HEK293 (cell line): ENCODE measurements at regions not wholly inside any gene's neighbourhood (a gene's known extent, or its start where the extent isn't known, plus 50 kb on each side); places are given as distances from the start of the nearest gene placed in this dataset.

ENCODE experiments used
- CTCF ChIA-PET: fragments of 350-600 bp; formaldehyde crosslinking; extraction: SDS; loops from one replicate; lab custom pipeline; 2021; ENCODE audit warnings: antibody characterized with exemption; lab: Yijun Ruan, JAX
- POLR2A ChIA-PET: fragments of 300-600 bp; formaldehyde crosslinking; extraction: SDS; loops from one replicate; lab custom pipeline; 2020; ENCODE audit warnings: antibody characterized with exemption, inconsistent platforms; lab: Yijun Ruan, JAX
- H3K27ac ChIP-seq: fragments of 200-500 bp; sonication (Bioruptor generic); 2 replicates; pipeline ENCODE4 v1.5.1; 2014; ENCODE audit warnings: low read depth, low read length, control low read depth, inconsistent platforms; ENCODE audit errors: extremely low read depth
- H3K36me3 ChIP-seq, 2 experiments: fragments of 200-500 bp in 1 of 2; sonication (Bioruptor generic) in 1 of 2; 1 replicate in 1 of 2; 2 replicates in 1 of 2; pipeline ENCODE4 v1.5.1; 2014 to 2017; ENCODE audit warnings: inconsistent platforms in 2 of 2, low read length in 2 of 2; ENCODE audit not compliant: control insufficient read depth in 2 of 2, insufficient read depth in 1 of 2
- H3K4me1 ChIP-seq: fragments of 200-500 bp; sonication (Bioruptor generic); 2 replicates; pipeline ENCODE4 v1.5.1; 2014; ENCODE audit warnings: mild to moderate bottlenecking, low read length, inconsistent platforms; ENCODE audit not compliant: control insufficient read depth, insufficient read depth
- H3K4me3 ChIP-seq: 2 replicates; pipeline ENCODE4 v1.5.1; 2011; ENCODE audit warnings: low read depth, mild to moderate bottlenecking, control low read depth, low read length, moderate library complexity
- H3K9me3 ChIP-seq: fragments of 200-500 bp; sonication (Bioruptor generic); 2 replicates; pipeline ENCODE4 v1.5.1; 2014; ENCODE audit warnings: low read depth, low read length, inconsistent platforms; ENCODE audit not compliant: control insufficient read depth, insufficient read depth
- GLI4 ChIP-seq: fragments of 450-650 bp; formaldehyde crosslinking; IDR thresholded peaks from 2 replicates; pipeline ENCODE4 v1.5.1; 2016; ENCODE audit warnings: missing biosample characterization, missing genetic modification characterization
- GLIS2 ChIP-seq: fragments of 450-650 bp; formaldehyde crosslinking; IDR thresholded peaks from 2 replicates; pipeline ENCODE4 v1.5.1; 2016; ENCODE audit warnings: missing biosample characterization, missing genetic modification characterization
- KLF10 ChIP-seq: fragments of 450-650 bp; IDR thresholded peaks from 2 replicates; pipeline ENCODE4 v1.5.1; 2018; ENCODE audit warnings: missing biosample characterization, mild to moderate bottlenecking, missing genetic modification characterization
- MEIS1 ChIP-seq: sonication (generic); formaldehyde crosslinking; IDR thresholded peaks from 2 replicates; pipeline ENCODE4 v1.8.1; 2022; ENCODE audit warnings: missing genetic modification reagents, mild to moderate bottlenecking, borderline replicate concordance
- PRDM1 ChIP-seq: fragments of 450-650 bp; formaldehyde crosslinking; IDR thresholded peaks from 2 replicates; pipeline ENCODE4; 2016; ENCODE audit warnings: missing biosample characterization, missing genetic modification characterization
- SCRT1 ChIP-seq: fragments of 450-650 bp; formaldehyde crosslinking; IDR thresholded peaks from 2 replicates; pipeline ENCODE4 v1.5.1; 2016; ENCODE audit warnings: missing biosample characterization, missing genetic modification characterization, borderline replicate concordance
- TCF7L2 ChIP-seq: IDR thresholded peaks from 2 replicates; pipeline ENCODE4 v1.6.1; 2011; ENCODE audit warnings: low read depth, mild to moderate bottlenecking, inconsistent platforms, low read length, moderate library complexity, borderline replicate concordance
- TRIM28 ChIP-seq: IDR thresholded peaks from 2 replicates; pipeline ENCODE4 v1.6.1; 2011; ENCODE audit warnings: low read length, control low read depth, borderline replicate concordance
- ZFP41 ChIP-seq: fragments of 450-650 bp; formaldehyde crosslinking; IDR thresholded peaks from 2 replicates; pipeline ENCODE4 v1.5.1; 2016; ENCODE audit warnings: missing biosample characterization, missing genetic modification characterization, borderline replicate concordance
- ZFP69B ChIP-seq: fragments of 450-650 bp; formaldehyde crosslinking; IDR thresholded peaks from 2 replicates; pipeline ENCODE4 v1.5.1; 2016; ENCODE audit warnings: missing biosample characterization, missing genetic modification characterization
- ZNF140 ChIP-seq: fragments of 450-650 bp; formaldehyde crosslinking; IDR thresholded peaks from 2 replicates; pipeline ENCODE4 v1.5.1; 2016; ENCODE audit warnings: missing biosample characterization, missing genetic modification characterization
- ZNF157 ChIP-seq: fragments of 450-650 bp; formaldehyde crosslinking; IDR thresholded peaks from 2 replicates; pipeline ENCODE4 v1.5.1; 2016; ENCODE audit warnings: missing biosample characterization, missing genetic modification characterization
- ZNF19 ChIP-seq: fragments of 450-650 bp; formaldehyde crosslinking; IDR thresholded peaks from 2 replicates; pipeline ENCODE4; 2016; ENCODE audit warnings: missing biosample characterization, missing genetic modification characterization, low read depth
- ZNF23 ChIP-seq: fragments of 450-650 bp; formaldehyde crosslinking; IDR thresholded peaks from 2 replicates; pipeline ENCODE4 v1.5.1; 2016; ENCODE audit warnings: missing biosample characterization, missing genetic modification characterization, borderline replicate concordance
- ZNF366 ChIP-seq: fragments of 450-650 bp; formaldehyde crosslinking; conservative IDR thresholded peaks from 2 replicates; pipeline ENCODE4 v1.5.1; 2016; ENCODE audit warnings: missing biosample characterization, missing genetic modification characterization
- ZNF423 ChIP-seq: fragments of 450-650 bp; formaldehyde crosslinking; IDR thresholded peaks from 2 replicates; pipeline ENCODE4 v1.5.1; 2016; ENCODE audit warnings: missing biosample characterization, missing genetic modification characterization
- ZNF510 ChIP-seq: fragments of 450-650 bp; formaldehyde crosslinking; IDR thresholded peaks from 2 replicates; pipeline ENCODE4 v1.5.1; 2018; ENCODE audit warnings: mild to moderate bottlenecking, missing genetic modification characterization, missing biosample characterization; ENCODE audit not compliant: insufficient replicate concordance
- ZNF530 ChIP-seq: fragments of 450-650 bp; formaldehyde crosslinking; IDR thresholded peaks from 2 replicates; pipeline ENCODE4 v1.5.1; 2016; ENCODE audit warnings: low read depth, missing biosample characterization, missing genetic modification characterization
- ZNF555 ChIP-seq: fragments of 450-650 bp; formaldehyde crosslinking; conservative IDR thresholded peaks from 2 replicates; pipeline ENCODE4 v1.5.1; 2017; ENCODE audit warnings: missing biosample characterization, mild to moderate bottlenecking, missing genetic modification characterization, inconsistent platforms
- ZNF558 ChIP-seq: fragments of 450-650 bp; formaldehyde crosslinking; IDR thresholded peaks from 2 replicates; pipeline ENCODE4 v1.5.1; 2016; ENCODE audit warnings: missing biosample characterization, missing genetic modification characterization
- ZNF624 ChIP-seq: fragments of 450-650 bp; formaldehyde crosslinking; IDR thresholded peaks from 2 replicates; pipeline ENCODE4 v1.5.1; 2017; ENCODE audit warnings: missing biosample characterization, missing genetic modification characterization
- ZNF654 ChIP-seq: fragments of 450-650 bp; formaldehyde crosslinking; IDR thresholded peaks from 2 replicates; pipeline ENCODE4 v1.5.1; 2016; ENCODE audit warnings: low read depth, missing biosample characterization, missing genetic modification characterization
- ZNF658 ChIP-seq: fragments of 450-650 bp; formaldehyde crosslinking; IDR thresholded peaks from 2 replicates; pipeline ENCODE4; 2016; ENCODE audit warnings: missing biosample characterization, missing genetic modification characterization
- ZNF660 ChIP-seq: fragments of 450-650 bp; IDR thresholded peaks from 2 replicates; pipeline ENCODE4 v1.5.1; 2018; ENCODE audit warnings: missing biosample characterization, mild to moderate bottlenecking, missing genetic modification characterization
- ZNF677 ChIP-seq: fragments of 450-650 bp; IDR thresholded peaks from 2 replicates; pipeline ENCODE4 v1.5.0; 2018; ENCODE audit warnings: missing biosample characterization, mild to moderate bottlenecking, missing genetic modification characterization, moderate library complexity
- ZNF701 ChIP-seq: fragments of 450-650 bp; formaldehyde crosslinking; IDR thresholded peaks from 2 replicates; pipeline ENCODE4 v1.5.1; 2016; ENCODE audit warnings: missing biosample characterization, missing genetic modification characterization
- TF ChIP-seq, protein P1 (sequence below): fragments of 450-650 bp; formaldehyde crosslinking; IDR thresholded peaks from 2 replicates; pipeline ENCODE4 v1.5.1; 2016; ENCODE audit warnings: missing biosample characterization, missing genetic modification characterization
- TF ChIP-seq, protein P2 (sequence below): fragments of 450-650 bp; formaldehyde crosslinking; IDR thresholded peaks from 2 replicates; pipeline ENCODE4 v1.5.1; 2016; ENCODE audit warnings: missing biosample characterization, missing genetic modification characterization
- TF ChIP-seq, protein P3 (sequence below): fragments of 450-650 bp; formaldehyde crosslinking; IDR thresholded peaks from 2 replicates; pipeline ENCODE4 v1.5.1; 2016; ENCODE audit warnings: missing biosample characterization, missing genetic modification characterization
- TF ChIP-seq, protein P4 (sequence below): fragments of 450-650 bp; formaldehyde crosslinking; IDR thresholded peaks from 2 replicates; pipeline ENCODE4 v1.5.1; 2017; ENCODE audit warnings: missing biosample characterization, missing genetic modification characterization
- TF ChIP-seq, protein P5 (sequence below): sonication (generic); formaldehyde crosslinking; IDR thresholded peaks from 2 replicates; pipeline ENCODE4 v1.8.1; 2022; ENCODE audit warnings: mild to moderate bottlenecking, moderate library complexity, missing genetic modification reagents

DNA sequence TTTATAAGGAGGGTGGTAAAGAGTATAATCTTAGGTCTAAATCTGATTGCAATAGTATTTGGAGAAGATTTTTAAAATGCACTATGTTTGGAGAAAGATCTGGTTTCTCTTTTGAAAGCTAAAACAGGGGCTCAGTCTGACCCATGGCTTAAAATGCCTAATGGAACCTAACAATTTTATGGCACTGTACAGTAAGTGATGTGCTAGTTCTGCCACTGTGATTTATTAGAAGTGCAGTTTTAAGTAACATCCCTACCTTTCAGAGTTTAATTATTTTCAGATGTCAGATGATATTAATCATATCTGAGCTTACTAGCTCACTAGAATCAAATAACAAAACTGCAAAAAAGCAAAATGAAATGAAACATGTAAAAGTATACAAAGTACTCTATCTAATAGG, 514.7 kb upstream of the KCND2 start:
- no peaks in the 10 kb centered on the region for H3K36me3 ChIP-seq
- no peak overlapping the region for H3K4me3 ChIP-seq
- no peaks in the 10 kb centered on the region for H3K9me3 ChIP-seq
- H3K4me1 ChIP-seq, result no peaks in the 10 kb centered on the region
- CTCF ChIA-PET, result no interaction called here
- TF ChIP-seq TCF7L2 (no peak), ZNF157 (no peak), GLI4 (no peak), MEIS1 (CRISPR knock-in tag) (no peak), KLF10 (tag by site-specific recombination) (no peak), ZNF366 (no peak), ZNF654 (tag by site-specific recombination) (no peak), ZFP69B (tag by site-specific recombination) (no peak), ZNF555 (tag by site-specific recombination) (no peak), ZNF530 (no peak), ZNF677 (tag by site-specific recombination) (no peak), ZFP41 (tag by site-specific recombination) (no peak), ZNF423 (tag by site-specific recombination) (no peak), ZNF19 (tag by site-specific recombination) (no peak), GLIS2 (tag by site-specific recombination) (no peak), ZNF701 (tag by site-specific recombination) (no peak)
- TF ChIP-seq, protein P1, sequence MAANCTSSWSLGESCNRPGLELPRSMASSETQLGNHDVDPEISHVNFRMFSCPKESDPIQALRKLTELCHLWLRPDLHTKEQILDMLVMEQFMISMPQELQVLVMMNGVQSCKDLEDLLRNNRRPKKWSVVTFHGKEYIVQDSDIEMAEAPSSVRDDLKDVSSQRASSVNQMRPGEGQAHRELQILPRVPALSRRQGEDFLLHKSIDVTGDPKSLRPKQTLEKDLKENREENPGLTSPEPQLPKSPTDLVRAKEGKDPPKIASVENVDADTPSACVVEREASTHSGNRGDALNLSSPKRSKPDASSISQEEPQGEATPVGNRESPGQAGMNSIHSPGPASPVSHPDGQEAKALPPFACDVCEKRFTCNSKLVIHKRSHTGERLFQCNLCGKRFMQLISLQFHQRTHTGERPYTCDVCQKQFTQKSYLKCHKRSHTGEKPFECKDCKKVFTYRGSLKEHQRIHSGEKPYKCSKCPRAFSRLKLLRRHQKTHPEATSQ (tag by site-specific recombination), result no peak
- TF ChIP-seq, protein P2, sequence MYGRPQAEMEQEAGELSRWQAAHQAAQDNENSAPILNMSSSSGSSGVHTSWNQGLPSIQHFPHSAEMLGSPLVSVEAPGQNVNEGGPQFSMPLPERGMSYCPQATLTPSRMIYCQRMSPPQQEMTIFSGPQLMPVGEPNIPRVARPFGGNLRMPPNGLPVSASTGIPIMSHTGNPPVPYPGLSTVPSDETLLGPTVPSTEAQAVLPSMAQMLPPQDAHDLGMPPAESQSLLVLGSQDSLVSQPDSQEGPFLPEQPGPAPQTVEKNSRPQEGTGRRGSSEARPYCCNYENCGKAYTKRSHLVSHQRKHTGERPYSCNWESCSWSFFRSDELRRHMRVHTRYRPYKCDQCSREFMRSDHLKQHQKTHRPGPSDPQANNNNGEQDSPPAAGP (tag by site-specific recombination), result no peak
- POLR2A ChIA-PET, result no interaction called here
- no peak overlapping the region for H3K27ac ChIP-seq

DNA sequence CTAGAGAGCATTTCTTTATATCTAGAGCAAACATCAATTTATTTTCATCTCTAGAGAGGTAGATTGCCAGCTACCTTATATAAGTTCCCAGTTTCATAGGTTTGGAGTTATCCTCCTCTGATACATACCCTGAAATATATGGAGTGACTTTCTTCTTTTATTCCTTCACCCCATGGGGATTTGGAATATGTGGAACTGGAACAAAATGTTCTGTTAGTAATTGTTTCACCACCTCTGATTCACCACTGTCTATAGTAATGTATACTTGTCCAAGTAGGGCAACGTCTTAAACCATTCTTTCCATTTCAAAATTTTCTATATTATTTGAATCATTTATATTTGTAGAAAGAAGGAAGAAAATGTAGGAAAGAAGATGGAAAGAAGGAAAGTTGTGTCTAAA, 511.2 kb upstream of the KCND2 start:
- ChIA-PET POLR2A (no interaction called here), CTCF (no interaction called here)
- Histone ChIP-seq H3K9me3 (no peaks in the 10 kb centered on the region), H3K27ac (no peak overlapping the region), H3K36me3 (no peaks in the 10 kb centered on the region), H3K4me1 (no peaks in the 10 kb centered on the region), H3K4me3 (no peak overlapping the region)
- TF ChIP-seq, protein P2 (tag by site-specific recombination), result no peak
- TF ChIP-seq SCRT1 (no peak), PRDM1 (tag by site-specific recombination) (no peak), ZNF140 (no peak), ZNF660 (tag by site-specific recombination) (no peak), ZNF510 (tag by site-specific recombination) (no peak), ZNF558 (tag by site-specific recombination) (no peak), TRIM28 (no peak), ZNF658 (no peak), ZNF23 (tag by site-specific recombination) (no peak), ZNF624 (no peak)
- TF ChIP-seq, protein P3, sequence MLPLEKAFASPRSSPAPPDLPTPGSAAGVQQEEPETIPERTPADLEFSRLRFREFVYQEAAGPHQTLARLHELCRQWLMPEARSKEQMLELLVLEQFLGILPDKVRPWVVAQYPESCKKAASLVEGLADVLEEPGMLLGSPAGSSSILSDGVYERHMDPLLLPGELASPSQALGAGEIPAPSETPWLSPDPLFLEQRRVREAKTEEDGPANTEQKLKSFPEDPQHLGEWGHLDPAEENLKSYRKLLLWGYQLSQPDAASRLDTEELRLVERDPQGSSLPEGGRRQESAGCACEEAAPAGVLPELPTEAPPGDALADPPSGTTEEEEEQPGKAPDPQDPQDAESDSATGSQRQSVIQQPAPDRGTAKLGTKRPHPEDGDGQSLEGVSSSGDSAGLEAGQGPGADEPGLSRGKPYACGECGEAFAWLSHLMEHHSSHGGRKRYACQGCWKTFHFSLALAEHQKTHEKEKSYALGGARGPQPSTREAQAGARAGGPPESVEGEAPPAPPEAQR (tag by site-specific recombination), result no peak
- TF ChIP-seq, protein P4, sequence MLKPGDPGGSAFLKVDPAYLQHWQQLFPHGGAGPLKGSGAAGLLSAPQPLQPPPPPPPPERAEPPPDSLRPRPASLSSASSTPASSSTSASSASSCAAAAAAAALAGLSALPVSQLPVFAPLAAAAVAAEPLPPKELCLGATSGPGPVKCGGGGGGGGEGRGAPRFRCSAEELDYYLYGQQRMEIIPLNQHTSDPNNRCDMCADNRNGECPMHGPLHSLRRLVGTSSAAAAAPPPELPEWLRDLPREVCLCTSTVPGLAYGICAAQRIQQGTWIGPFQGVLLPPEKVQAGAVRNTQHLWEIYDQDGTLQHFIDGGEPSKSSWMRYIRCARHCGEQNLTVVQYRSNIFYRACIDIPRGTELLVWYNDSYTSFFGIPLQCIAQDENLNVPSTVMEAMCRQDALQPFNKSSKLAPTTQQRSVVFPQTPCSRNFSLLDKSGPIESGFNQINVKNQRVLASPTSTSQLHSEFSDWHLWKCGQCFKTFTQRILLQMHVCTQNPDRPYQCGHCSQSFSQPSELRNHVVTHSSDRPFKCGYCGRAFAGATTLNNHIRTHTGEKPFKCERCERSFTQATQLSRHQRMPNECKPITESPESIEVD (tag by site-specific recombination), result no peak
- TF ChIP-seq, protein P5, sequence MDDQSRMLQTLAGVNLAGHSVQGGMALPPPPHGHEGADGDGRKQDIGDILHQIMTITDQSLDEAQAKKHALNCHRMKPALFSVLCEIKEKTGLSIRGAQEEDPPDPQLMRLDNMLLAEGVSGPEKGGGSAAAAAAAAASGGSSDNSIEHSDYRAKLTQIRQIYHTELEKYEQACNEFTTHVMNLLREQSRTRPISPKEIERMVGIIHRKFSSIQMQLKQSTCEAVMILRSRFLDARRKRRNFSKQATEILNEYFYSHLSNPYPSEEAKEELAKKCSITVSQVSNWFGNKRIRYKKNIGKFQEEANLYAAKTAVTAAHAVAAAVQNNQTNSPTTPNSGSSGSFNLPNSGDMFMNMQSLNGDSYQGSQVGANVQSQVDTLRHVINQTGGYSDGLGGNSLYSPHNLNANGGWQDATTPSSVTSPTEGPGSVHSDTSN (CRISPR knock-in tag), result no peak
